ENCODE measurements at regions not wholly inside any gene's neighbourhood (a gene's known extent, or its start where the extent isn't known, plus 50 kb on each side); places are given as distances from the start of the nearest gene placed in this dataset.

DNA sequence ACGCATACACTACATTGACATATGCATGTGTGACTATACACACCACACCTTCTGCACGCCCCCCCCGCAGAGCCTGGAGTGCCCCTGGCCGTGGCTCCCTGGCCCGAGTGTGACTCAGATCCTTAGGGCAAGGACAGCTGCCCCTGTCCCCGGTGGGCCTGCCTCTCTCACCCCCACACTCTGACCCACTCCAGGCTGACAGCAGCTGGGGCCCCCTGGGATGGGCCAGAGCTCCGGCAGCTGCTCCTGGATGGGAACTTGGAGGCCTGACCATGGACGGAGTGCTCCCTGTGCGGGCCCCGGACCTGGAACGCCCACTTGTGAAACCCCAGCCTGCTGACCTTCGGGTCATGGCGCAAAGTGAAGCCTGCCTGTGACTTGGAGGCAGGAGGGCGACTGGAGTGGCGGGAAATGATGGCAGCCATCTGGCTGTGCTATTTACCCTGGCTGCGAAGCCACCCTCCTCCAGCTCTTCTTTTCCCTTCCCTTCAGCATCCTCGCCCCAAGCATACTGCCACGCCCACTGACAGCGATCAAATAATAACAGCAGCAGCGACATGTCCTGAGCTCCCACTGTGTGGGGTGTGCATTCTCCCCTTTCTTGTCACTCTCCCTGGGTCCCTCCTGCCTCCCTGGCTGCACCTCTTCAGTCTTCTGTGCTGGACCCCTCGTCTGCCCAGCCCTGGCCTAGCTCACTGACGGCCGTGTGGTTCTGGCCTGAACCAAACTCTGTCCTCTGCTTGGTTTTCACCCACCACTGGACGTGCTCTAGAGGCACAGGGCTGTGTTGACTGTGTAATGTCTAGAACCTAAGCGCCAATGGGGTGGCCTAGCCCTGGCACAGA, 90.7 kb upstream of the MEF2A start:
- H3K27me3 ChIP-seq (ENCODE audit: insufficient read depth, low read length), result no peaks in the 10 kb centered on the region
- H3K4me1 ChIP-seq (ENCODE audit: insufficient read depth, low read length), result peaks cover 71% of the 10 kb centered on the region
- no peaks in the 10 kb centered on the region for H3K9me3 ChIP-seq (ENCODE audit: low read depth, low read length)
- H3K4me3 ChIP-seq (ENCODE audit: low read length), result no peak overlapping the region

DNA sequence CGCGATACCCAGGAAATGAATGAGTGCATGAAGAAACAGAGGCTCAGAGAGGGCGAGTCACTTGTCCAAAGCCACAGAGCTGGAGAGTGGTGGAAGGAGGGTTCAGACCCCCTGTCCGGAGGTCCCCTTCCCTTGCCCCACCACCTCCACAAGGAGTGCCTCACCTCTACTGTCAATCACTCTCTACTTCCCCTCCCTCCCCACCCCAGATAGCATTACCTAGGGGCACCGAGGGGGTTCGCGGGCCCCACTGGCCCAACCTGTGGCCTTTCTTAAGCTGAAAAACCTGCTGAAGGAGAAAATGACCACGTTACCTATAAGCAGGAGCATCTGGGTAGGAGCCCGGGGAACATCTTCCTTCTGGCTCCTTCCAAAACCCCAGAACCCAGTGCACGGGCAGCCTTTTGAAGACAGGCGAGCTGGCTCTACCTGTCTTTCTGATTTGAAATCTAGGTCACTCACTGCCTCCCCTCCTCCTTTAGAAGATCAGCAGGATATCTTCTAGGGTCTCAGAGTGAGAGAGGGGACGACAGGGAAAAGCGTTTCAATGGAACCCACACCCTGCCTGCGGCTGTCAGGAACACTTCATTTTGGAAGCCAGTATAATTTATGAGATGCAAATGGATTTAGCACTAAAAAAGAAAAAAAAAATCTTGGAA, 89.9 kb upstream of the MEF2A start:
- Histone ChIP-seq H3K4me1 (ENCODE audit: insufficient read depth, low read length) (peaks cover 71% of the 10 kb centered on the region), H3K27me3 (ENCODE audit: insufficient read depth, low read length) (no peaks in the 10 kb centered on the region), H3K4me3 (ENCODE audit: low read length) (no peak overlapping the region), H3K9me3 (ENCODE audit: low read depth, low read length) (no peaks in the 10 kb centered on the region)

DNA sequence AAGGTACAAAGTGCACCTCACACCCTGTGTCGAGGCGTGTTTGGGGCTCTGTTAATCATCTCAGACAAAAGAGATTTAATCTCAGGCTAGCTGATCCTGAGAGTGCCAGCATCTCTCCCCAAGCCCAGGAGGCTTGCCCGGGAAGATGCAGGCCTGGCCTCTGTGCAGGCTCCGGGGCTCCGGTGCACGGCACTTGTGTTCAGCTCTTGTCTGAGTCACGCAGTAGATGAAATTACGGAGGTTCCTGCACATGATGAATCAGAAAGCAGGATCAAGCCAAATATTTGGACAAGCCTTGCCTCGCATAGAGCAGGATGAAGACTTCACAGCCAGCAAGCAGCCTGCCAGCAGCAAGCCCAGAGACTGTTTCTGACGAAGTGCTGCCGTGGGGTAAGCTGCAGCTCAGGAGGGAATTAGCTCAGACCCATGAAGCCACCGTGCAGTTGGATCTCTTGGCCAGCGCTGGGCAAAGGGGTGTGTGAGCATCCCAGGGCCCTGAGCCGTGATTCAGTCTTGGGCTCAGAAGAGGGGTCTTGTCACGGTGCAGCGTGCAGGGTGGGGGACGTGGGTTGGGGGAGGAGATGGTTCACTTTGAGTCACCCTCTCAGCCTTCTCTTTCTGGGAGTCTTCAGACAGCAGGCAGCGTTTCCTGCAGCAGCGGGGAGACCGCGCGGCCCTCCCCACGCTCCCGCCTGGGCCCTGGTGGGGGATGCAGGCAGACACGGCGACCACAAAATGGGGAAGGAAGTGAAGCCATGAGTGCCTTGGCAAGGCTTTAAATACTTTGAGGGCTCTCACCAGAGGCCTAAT, 89.2 kb upstream of the MEF2A start:
- H3K4me1 ChIP-seq (ENCODE audit: insufficient read depth, low read length), result peaks cover 71% of the 10 kb centered on the region
- no peaks in the 10 kb centered on the region for H3K27me3 ChIP-seq (ENCODE audit: insufficient read depth, low read length)
- no peaks in the 10 kb centered on the region for H3K9me3 ChIP-seq (ENCODE audit: low read depth, low read length)
- no peak overlapping the region for H3K4me3 ChIP-seq (ENCODE audit: low read length)

DNA sequence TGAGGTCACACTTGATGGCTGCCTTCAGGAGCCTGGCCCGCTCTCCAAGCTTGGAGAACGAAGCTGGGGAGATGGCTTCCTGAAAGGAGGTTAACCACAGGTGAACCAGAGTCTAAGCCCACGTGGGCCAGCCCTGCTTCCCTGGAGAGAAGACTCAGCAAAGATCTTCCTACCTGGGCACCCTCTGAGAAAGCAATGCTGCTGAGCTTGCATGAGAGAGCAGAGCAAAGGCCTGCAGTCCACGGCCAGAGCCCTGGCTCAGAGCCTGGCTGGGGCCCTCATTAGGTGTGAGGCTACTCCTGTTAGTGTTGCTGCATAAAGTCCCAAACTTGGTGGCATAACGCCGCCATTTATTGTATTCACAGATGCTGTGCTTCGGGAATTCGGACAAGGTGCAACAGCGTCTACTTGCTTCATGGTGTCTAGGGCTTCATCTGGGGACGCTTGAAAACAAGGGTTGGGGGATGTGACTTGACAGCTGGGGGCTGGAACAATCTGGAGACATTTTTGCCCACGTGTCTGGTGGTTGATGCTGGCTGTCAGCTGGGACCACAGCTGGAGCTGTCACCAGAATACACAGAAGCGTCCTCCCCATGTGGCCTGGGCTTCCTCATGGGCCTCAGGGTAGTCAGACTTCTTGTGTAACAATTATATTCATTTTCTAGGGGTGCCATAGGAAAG, 87.9 kb upstream of the MEF2A start:
- no peak overlapping the region for H3K4me3 ChIP-seq (ENCODE audit: low read length)
- H3K9me3 ChIP-seq (ENCODE audit: low read depth, low read length), result no peaks in the 10 kb centered on the region
- no peaks in the 10 kb centered on the region for H3K27me3 ChIP-seq (ENCODE audit: insufficient read depth, low read length)
- peaks cover 66% of the 10 kb centered on the region for H3K4me1 ChIP-seq (ENCODE audit: insufficient read depth, low read length)

DNA sequence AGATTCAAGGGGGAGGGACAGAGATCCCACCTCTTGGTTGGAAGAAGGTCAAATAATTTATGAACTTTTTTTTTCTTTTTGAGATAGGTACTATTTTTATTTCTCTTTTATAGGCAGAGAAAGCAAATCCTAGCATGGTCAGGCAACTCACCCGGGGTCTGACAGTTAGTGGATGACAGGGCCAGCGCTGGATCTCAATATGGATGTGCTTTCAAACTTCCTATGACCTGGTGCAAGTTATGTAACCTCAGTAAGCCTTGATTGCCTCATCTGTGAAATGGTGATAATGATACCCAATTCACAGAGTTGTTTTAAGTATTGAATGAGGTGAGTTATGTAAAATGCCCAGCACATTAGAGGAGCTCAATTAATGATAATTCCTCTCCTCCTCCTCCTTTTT, 86.8 kb upstream of the MEF2A start:
- Histone ChIP-seq H3K9me3 (ENCODE audit: low read depth, low read length) (no peaks in the 10 kb centered on the region), H3K27me3 (ENCODE audit: insufficient read depth, low read length) (no peaks in the 10 kb centered on the region), H3K4me1 (ENCODE audit: insufficient read depth, low read length) (peaks cover 56% of the 10 kb centered on the region), H3K4me3 (ENCODE audit: low read length) (no peak overlapping the region)

DNA sequence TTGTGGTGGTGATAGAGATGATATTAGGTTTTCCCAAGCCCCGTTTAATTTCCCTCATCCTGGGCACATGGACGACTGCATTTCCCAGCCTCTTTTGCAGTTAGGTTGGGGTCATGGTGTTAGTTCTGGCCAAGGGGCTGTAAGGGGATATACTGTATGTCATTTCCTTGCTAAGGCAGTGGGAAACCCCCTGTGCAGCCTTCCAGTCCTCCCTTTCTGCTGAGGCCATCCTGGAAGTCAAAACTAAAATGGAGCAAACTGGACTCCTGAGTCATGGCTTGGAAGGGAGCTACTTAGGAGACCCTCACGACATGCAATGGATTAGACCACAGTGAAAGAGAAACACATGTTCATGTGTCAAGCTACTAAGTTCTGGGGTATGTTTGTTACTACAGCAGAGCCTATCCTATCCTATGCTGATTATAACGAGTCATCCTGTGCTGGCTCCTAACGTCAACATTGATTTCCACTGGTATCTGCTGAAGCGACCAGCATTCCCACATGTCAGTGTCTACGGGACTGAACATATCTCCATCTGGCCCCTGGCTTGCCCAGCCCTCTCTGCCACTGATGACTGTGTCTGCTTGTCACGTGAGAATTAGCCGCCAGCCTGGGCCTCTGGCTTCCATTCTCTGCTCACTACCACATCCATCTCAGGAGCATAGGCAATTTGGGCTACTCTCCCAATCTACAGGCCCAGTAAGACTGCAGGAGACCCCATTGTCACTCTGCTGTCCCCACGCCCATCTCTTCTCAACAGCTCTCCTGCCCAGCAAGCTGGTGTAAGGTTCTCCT, 85.6 kb upstream of the MEF2A start:
- Histone ChIP-seq H3K4me3 (ENCODE audit: low read length) (no peak overlapping the region), H3K9me3 (ENCODE audit: low read depth, low read length) (no peaks in the 10 kb centered on the region), H3K27me3 (ENCODE audit: insufficient read depth, low read length) (no peaks in the 10 kb centered on the region), H3K4me1 (ENCODE audit: insufficient read depth, low read length) (peaks cover 45% of the 10 kb centered on the region)

DNA sequence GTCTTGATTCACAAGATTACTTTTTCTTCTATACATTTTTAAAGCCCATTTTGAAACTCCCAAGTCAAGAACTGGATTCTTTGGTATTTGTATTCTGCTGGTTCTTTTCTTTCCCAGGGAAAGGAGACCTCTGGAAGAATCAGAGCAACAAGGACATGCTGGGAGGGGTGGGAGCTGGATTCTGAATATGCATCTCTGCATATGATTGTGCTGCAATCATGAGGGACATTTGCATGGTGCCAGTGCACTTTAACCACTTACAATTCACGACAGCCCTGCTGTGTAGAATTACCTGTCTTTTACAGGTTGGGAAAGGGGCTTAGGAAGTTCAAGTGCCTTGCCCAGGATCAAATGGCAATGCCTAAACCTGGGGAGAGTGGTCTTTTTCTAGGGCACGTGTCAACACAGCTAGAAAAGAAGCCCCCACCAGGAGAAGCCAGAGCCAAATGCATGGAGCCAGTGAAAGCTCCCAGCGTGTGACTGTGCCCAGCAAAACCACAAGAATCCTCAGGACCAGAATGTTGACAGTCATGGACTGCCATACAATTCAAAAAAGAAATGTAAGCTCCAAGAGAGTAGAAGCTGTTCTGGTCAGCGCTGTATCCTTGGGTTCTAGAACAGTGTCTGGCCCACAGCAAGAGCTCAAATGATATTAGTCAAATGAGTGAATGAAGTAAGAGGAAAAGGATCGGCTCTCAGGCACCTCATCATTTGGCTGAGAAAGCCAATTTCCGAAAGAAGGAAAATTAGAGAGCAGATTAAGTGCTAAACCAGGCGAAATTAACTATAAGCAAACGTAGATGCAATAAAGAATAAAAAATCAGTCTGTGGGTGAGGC, 84.5 kb upstream of the MEF2A start:
- no peaks in the 10 kb centered on the region for H3K27me3 ChIP-seq (ENCODE audit: insufficient read depth, low read length)
- H3K9me3 ChIP-seq (ENCODE audit: low read depth, low read length), result no peaks in the 10 kb centered on the region
- no peak overlapping the region for H3K4me3 ChIP-seq (ENCODE audit: low read length)
- H3K4me1 ChIP-seq (ENCODE audit: insufficient read depth, low read length), result peaks cover 45% of the 10 kb centered on the region

DNA sequence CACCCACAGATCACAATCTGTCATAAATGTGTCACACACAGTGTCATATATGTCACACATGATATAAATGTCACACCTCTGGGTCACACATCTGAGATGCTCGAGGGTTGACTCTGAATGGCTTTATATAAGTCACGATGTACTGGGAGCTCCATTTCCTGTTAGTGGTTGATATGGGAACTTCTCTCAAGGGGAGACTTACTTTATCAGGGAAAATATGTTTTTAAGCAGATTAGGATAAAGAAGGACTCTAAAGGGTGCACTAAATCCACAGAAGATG, 83.9 kb upstream of the MEF2A start:
- Histone ChIP-seq H3K9me3 (ENCODE audit: low read depth, low read length) (no peaks in the 10 kb centered on the region), H3K27me3 (ENCODE audit: insufficient read depth, low read length) (no peaks in the 10 kb centered on the region), H3K4me3 (ENCODE audit: low read length) (no peak overlapping the region), H3K4me1 (ENCODE audit: insufficient read depth, low read length) (peaks cover 45% of the 10 kb centered on the region)

DNA sequence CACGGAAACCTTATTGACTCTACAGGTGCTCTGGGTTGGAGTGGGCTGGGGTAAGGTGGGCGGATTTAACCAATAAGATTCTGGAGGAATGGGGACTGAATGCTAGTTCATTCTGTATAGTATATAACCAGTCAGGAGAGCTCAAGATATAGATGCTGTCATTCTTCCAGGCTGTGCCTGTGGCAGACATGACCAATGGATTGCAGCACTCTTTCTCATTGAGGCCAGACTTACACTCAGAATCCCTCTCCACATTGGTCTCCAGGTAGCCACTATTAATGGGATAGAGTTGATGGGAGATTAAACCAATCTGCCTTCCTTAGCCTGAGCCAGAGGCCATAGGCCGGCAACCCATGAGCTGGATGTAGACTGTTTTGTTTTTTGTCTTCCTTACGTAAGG, 82.8 kb upstream of the MEF2A start:
- Histone ChIP-seq H3K4me3 (ENCODE audit: low read length) (no peak overlapping the region), H3K9me3 (ENCODE audit: low read depth, low read length) (no peaks in the 10 kb centered on the region), H3K27me3 (ENCODE audit: insufficient read depth, low read length) (no peaks in the 10 kb centered on the region), H3K4me1 (ENCODE audit: insufficient read depth, low read length) (peaks cover 41% of the 10 kb centered on the region)

DNA sequence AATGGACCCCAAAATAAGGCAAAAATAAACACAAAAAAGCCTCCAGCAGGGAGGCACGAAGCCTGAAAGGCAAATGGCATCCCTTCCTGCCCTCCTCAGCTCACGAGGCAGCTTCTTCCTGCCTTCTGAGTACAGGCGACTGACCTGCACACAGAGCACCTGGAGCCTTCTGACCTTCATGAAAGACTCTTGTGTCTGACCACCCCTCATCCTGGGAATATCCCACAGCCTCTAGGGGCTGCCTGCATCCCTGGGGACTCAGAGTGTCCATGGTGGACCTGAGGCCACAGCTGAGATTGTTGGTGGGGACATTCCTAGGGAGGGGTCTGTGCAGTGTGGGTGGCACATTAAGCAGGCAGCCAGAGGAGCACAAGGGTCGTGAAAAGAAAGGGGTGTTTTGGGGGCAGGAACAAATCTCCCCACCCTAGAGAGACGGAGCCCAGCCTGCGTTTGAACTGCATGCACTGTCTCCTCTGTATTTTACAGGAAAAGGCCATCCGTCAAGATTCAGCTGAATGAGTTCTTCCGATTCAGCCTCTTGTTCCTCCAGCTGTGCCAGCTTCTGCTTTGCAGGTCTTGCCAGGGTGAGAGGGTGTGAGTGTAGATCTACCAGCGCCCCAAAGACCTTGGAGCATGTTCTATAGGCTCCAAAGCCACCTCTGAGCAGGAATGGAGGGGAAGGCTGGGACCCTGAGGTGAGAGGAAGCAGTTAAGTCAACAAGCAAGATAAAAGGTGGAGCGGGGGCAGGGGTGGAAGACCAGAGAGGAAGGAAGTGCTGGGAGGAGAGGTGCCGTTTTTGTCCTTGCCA, 80.4 kb upstream of the MEF2A start:
- no peaks in the 10 kb centered on the region for H3K9me3 ChIP-seq (ENCODE audit: low read depth, low read length)
- H3K4me1 ChIP-seq (ENCODE audit: insufficient read depth, low read length), result peaks cover 25% of the 10 kb centered on the region
- no peak overlapping the region for H3K4me3 ChIP-seq (ENCODE audit: low read length)
- no peaks in the 10 kb centered on the region for H3K27me3 ChIP-seq (ENCODE audit: insufficient read depth, low read length)

DNA sequence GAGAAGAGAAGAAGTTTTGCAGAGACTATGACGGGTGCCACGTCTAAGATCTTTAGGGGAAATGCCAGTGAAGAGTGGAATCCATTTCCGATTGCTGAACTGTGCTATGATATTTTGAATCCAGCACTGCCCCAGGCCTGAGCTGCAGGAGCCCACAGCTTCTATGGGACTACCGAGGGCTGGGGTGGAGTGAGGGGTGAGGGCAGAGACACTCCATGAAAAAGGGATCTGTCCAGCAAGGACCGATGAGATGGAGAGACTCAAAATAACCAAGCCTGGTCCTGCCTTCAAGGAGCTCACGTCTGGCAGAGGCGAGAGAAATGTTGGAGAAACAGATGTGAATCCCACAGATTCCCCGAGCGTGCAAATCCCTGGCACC, 79.8 kb upstream of the MEF2A start:
- Histone ChIP-seq H3K4me3 (ENCODE audit: low read length) (no peak overlapping the region), H3K9me3 (ENCODE audit: low read depth, low read length) (no peaks in the 10 kb centered on the region), H3K27me3 (ENCODE audit: insufficient read depth, low read length) (no peaks in the 10 kb centered on the region), H3K4me1 (ENCODE audit: insufficient read depth, low read length) (peaks cover 25% of the 10 kb centered on the region)

DNA sequence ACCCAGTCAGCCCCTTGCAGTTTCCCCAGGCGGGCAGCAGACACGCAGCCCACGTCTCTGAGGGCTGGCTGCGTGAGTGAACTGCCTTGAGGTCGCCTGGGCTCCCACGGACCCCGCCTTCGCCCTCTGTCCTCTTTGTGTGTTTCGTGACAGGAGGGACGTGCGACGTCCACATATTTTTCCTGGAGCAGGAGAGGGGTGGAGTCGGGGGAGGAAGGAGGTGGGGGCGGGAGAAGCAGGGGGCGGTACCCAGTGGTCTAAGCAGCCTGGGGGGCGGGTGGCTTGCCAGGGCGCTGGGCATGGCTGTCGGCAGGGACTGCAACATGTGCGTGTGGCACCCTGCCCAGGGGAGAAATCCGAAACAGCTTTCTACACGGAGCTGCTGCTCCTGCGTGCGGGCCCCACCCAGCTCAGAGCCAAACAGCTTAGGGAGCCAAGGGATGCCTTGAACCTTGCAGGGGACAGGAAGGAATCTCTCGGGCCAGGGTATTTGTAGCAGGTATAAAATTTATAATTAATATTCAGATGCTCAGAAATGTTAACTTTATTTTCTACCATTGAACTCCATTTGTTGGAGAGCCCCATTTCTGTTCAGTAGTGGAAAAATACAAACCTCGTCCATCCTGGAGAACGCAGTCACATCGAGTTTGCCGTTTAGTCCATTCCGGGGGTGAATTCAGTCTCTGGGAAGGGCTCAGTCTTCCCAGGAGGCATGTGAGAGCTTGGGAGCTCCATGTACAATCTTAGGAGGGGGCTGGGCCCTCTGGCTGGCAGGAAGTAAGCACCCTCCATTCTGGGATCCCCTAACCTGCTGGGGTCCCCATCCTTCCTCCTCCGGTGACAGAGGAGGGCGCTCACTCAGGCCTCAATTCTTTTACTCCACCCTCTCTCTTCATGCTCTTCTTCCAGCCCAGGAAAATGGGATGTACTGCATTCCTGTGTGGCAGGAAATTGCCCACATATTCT, 79.1 kb upstream of the MEF2A start:
- Histone ChIP-seq H3K9me3 (ENCODE audit: low read depth, low read length) (no peaks in the 10 kb centered on the region), H3K4me1 (ENCODE audit: insufficient read depth, low read length) (peaks cover 25% of the 10 kb centered on the region), H3K27me3 (ENCODE audit: insufficient read depth, low read length) (no peaks in the 10 kb centered on the region), H3K4me3 (ENCODE audit: low read length) (no peak overlapping the region)

All from mononuclear cell (primary cell).